ENCODE measurements at regions not wholly inside any gene's neighbourhood (a gene's known extent, or its start where the extent isn't known, plus 50 kb on each side); places are given as distances from the start of the nearest gene placed in this dataset.
A peak's percentile ranks its signal among the peaks of the same experiment; 100 is the strongest.

DNA sequence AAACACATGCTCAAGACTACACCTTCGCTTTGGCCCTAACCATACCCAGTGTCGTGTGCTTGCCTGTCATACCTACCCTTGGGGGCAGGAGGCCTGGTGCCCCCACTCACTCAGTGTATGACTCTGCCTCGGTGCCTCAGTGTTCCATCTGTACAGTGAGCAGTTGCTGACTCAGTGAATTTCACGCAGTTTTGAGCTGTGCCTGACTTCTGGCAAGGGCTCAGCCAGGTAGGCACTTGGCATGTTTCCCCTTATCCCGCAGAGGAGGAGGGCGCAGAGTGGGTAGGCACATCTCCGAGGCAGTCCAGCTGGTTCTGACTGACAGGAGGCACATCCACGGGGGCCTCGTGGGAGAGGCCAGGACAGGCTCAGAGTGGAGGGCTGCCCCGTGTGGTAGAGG, 148.9 kb upstream of the CIBAR2 start:
- no peak for DNase-seq (ENCODE audit: low spot score in 2 of 2)
- H3K4me3 ChIP-seq = no peak overlapping the region
- 81 to 89% methylated on average over 10 of the region's 10 CpGs for WGBS, 2 donors
- TF ChIP-seq POLR2A (IDR thresholded peaks at IDR 0.05) = no peak
- H3K27me3 ChIP-seq = peaks cover 0 to 5% of the 10 kb centered on the region in 2 donors
- no peak overlapping the region for H3K27ac ChIP-seq
- H3K36me3 ChIP-seq = no peaks in the 10 kb centered on the region
- no peaks in the 10 kb centered on the region for H3K9me3 ChIP-seq
- H3K4me1 ChIP-seq = peaks cover 0 to 15% (median 4%) of the 10 kb centered on the region in 4 donors

DNA sequence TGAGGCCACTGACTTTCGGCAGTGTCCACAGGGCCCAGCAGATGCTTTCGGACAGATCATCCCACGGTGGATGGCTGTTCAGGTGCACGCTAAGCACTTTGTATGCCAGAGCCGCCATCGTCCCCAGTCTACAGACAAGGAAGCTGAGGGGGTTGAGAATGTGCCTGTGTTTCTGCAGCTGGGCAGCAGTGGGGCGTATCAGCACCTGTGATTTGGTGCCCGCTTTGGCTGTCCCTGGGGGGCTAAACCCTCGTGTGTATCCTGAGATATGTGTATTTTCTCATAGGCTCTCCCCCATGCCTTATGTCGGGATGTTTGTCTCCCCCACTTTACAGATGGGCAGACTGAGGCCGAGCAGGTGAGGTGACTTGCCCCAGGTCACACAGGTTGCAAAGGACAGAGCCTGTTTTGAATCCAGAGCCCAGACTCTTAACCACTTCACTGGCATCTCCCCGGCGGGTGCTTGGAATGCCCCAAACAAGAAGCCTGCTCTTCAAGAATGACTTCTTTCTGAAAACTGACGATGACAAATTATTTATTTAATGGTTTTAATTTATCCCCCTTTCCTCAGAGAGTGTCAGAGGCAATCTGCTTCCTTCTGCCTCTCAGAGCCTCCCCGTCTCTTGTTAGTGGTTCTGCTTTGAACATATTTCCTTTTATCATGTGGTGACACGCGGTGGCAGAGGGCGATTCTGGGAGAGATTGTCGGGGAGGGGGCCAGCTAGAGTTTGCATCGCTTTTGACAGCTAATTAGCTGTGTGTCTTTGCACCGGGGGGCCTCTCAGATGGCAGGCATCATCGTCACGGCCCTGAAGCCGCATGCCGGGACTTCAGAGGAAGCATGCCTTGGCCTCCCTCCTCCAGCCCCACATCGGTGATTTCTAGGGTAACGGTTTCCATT, 149.6 kb upstream of the CIBAR2 start:
- 78 to 86% methylated on average over 27 of the region's 27 CpGs for WGBS, 2 donors
- H3K9me3 ChIP-seq = no peaks in the 10 kb centered on the region
- H3K4me3 ChIP-seq = no peak overlapping the region
- no peak overlapping the region for H3K27ac ChIP-seq
- DNase-seq (ENCODE audit: low spot score in 2 of 2) = no peak
- peaks cover 0 to 15% (median 4%) of the 10 kb centered on the region in 4 donors for H3K4me1 ChIP-seq
- TF ChIP-seq, protein P1, sequence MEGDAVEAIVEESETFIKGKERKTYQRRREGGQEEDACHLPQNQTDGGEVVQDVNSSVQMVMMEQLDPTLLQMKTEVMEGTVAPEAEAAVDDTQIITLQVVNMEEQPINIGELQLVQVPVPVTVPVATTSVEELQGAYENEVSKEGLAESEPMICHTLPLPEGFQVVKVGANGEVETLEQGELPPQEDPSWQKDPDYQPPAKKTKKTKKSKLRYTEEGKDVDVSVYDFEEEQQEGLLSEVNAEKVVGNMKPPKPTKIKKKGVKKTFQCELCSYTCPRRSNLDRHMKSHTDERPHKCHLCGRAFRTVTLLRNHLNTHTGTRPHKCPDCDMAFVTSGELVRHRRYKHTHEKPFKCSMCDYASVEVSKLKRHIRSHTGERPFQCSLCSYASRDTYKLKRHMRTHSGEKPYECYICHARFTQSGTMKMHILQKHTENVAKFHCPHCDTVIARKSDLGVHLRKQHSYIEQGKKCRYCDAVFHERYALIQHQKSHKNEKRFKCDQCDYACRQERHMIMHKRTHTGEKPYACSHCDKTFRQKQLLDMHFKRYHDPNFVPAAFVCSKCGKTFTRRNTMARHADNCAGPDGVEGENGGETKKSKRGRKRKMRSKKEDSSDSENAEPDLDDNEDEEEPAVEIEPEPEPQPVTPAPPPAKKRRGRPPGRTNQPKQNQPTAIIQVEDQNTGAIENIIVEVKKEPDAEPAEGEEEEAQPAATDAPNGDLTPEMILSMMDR (IDR thresholded peaks at IDR 0.05) = no peak
- TF ChIP-seq EP300 (IDR thresholded peaks at IDR 0.05) (no peak), POLR2A (IDR thresholded peaks at IDR 0.05) (no peak)
- H3K36me3 ChIP-seq = no peaks in the 10 kb centered on the region
- H3K27me3 ChIP-seq = peaks cover 0 to 5% of the 10 kb centered on the region in 2 donors

DNA sequence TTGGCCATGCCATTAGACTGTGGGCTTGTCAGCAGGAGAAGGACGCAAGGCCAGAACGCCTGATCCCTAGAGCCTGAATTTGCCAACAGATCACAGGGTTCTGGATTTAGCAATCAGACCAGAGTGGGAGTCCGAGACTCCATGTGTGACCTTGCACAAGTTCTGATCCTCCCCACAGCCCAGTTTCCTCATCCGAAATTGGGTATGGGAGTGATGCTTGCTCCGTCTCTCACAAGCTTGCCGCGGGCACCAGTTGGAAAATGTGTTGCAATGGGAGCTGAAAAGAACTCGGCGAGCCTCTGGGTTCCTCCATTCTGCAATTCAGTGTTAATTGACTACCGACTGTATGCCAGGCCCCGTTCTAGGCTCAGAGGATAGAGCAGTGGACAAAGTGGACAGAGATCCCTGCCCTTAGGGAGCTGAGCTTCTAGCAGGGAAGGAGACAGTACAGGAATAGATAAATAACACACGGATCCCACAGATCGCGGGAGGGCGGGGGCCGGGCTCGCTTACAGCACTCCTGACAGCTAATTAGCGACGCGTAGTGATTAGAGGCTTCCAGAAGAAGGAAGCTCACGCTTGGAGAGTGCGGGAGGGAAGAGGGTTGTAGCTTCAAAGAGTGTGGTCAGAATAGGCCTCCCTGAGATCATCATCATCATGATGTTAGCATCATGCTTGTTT, 150.4 kb upstream of the CIBAR2 start:
- Histone ChIP-seq H3K4me3 (no peak overlapping the region), H3K4me1 (peaks cover 0 to 15% (median 4%) of the 10 kb centered on the region in 4 donors), H3K27me3 (peaks cover 0 to 5% of the 10 kb centered on the region in 2 donors), H3K9me3 (no peaks in the 10 kb centered on the region), H3K36me3 (no peaks in the 10 kb centered on the region), H3K27ac (no peak overlapping the region)
- TF ChIP-seq, protein P1 (IDR thresholded peaks at IDR 0.05) = no peak
- no peak for TF ChIP-seq POLR2A (IDR thresholded peaks at IDR 0.05)
- TF ChIP-seq EP300 (IDR thresholded peaks at IDR 0.05) = peak in 1 of 2 donors; percentile 33
- no peak for DNase-seq (ENCODE audit: low spot score in 2 of 2)
- 87 to 89% methylated on average over 20 to 22 of the region's 22 CpGs for WGBS, 2 donors

DNA sequence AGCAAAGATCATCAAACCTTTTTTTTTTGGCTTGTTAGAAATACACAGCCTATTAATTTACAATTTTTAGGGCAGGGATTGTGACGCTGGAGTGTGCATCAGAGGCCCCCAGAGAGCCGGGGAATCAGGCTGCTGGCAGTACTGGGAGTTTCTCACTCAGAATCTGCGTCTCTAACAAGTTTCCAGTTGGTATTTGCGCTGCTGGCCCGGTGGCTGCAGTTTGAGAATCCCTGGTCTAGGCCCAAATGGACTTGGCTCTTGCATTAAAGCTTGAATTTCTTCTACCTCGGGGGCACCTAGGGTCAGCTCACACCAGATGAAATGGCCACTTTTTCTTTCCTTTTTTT, 150.9 kb upstream of the CIBAR2 start:
- peaks cover 0 to 5% of the 10 kb centered on the region in 2 donors for H3K27me3 ChIP-seq
- H3K4me1 ChIP-seq = peaks cover 0 to 13% (median 4%) of the 10 kb centered on the region in 4 donors
- H3K4me3 ChIP-seq = no peak overlapping the region
- WGBS, 2 donors = 71 to 78% methylated on average over 6 of the region's 6 CpGs
- H3K36me3 ChIP-seq = no peaks in the 10 kb centered on the region
- no peak for DNase-seq (ENCODE audit: low spot score in 2 of 2)
- no peak overlapping the region for H3K27ac ChIP-seq
- TF ChIP-seq, protein P1 (IDR thresholded peaks at IDR 0.05) = no peak
- TF ChIP-seq EP300 (IDR thresholded peaks at IDR 0.05) (no peak), POLR2A (IDR thresholded peaks at IDR 0.05) (no peak)
- no peaks in the 10 kb centered on the region for H3K9me3 ChIP-seq

DNA sequence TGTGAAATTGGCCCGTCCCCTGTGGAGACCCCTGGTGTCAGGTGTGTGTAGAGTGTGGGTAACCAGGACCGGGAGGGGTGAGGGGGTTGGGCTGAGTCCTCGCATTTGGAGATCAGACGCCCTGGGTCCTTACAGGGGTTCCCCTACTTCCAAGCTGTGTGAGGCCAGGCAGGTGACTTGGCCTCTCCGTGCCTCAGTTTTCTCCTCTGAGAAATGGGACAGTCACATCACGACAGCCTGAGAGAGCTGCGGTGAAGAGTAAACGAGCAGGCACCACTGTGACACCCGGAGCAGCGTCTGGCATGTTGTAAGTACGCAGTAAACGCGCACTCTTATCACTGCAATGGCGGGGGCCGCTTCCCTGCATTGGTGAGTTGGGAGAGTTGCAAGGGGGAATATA, 152.5 kb upstream of the CIBAR2 start:
- TF ChIP-seq, protein P1 (IDR thresholded peaks at IDR 0.05) = no peak
- TF ChIP-seq POLR2A (IDR thresholded peaks at IDR 0.05) = no peak
- no peak for TF ChIP-seq EP300 (IDR thresholded peaks at IDR 0.05)
- DNase-seq (ENCODE audit: low spot score in 2 of 2) = no peak
- Histone ChIP-seq H3K36me3 (no peaks in the 10 kb centered on the region), H3K27ac (no peak overlapping the region), H3K27me3 (no peaks in the 10 kb centered on the region), H3K4me1 (no peaks in the 10 kb centered on the region), H3K4me3 (no peak overlapping the region), H3K9me3 (no peaks in the 10 kb centered on the region)
- 89 to 95% methylated on average over 15 of the region's 15 CpGs for WGBS, 2 donors
